ENCODE measurements at regions not wholly inside any gene's neighbourhood (a gene's known extent, or its start where the extent isn't known, plus 50 kb on each side); places are given as distances from the start of the nearest gene placed in this dataset.

GRCh38 chr2:128781166-128781565 is 462.5 kb upstream of the HS6ST1 start:
- TF ChIP-seq, protein P1, sequence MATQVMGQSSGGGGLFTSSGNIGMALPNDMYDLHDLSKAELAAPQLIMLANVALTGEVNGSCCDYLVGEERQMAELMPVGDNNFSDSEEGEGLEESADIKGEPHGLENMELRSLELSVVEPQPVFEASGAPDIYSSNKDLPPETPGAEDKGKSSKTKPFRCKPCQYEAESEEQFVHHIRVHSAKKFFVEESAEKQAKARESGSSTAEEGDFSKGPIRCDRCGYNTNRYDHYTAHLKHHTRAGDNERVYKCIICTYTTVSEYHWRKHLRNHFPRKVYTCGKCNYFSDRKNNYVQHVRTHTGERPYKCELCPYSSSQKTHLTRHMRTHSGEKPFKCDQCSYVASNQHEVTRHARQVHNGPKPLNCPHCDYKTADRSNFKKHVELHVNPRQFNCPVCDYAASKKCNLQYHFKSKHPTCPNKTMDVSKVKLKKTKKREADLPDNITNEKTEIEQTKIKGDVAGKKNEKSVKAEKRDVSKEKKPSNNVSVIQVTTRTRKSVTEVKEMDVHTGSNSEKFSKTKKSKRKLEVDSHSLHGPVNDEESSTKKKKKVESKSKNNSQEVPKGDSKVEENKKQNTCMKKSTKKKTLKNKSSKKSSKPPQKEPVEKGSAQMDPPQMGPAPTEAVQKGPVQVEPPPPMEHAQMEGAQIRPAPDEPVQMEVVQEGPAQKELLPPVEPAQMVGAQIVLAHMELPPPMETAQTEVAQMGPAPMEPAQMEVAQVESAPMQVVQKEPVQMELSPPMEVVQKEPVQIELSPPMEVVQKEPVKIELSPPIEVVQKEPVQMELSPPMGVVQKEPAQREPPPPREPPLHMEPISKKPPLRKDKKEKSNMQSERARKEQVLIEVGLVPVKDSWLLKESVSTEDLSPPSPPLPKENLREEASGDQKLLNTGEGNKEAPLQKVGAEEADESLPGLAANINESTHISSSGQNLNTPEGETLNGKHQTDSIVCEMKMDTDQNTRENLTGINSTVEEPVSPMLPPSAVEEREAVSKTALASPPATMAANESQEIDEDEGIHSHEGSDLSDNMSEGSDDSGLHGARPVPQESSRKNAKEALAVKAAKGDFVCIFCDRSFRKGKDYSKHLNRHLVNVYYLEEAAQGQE (IDR thresholded peaks at IDR 0.05; ENCODE audit: low read depth, low read length) = no peak
- TF ChIP-seq, protein P2, sequence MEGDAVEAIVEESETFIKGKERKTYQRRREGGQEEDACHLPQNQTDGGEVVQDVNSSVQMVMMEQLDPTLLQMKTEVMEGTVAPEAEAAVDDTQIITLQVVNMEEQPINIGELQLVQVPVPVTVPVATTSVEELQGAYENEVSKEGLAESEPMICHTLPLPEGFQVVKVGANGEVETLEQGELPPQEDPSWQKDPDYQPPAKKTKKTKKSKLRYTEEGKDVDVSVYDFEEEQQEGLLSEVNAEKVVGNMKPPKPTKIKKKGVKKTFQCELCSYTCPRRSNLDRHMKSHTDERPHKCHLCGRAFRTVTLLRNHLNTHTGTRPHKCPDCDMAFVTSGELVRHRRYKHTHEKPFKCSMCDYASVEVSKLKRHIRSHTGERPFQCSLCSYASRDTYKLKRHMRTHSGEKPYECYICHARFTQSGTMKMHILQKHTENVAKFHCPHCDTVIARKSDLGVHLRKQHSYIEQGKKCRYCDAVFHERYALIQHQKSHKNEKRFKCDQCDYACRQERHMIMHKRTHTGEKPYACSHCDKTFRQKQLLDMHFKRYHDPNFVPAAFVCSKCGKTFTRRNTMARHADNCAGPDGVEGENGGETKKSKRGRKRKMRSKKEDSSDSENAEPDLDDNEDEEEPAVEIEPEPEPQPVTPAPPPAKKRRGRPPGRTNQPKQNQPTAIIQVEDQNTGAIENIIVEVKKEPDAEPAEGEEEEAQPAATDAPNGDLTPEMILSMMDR (IDR thresholded peaks at IDR 0.05) = no peak
- no peak for TF ChIP-seq MEF2A (IDR thresholded peaks at IDR 0.05; ENCODE audit: borderline replicate concordance, low read depth)
- no peak for TF ChIP-seq GATA2 (CRISPR knock-in tag; IDR thresholded peaks at IDR 0.05)
- no peak for TF ChIP-seq YY1 (IDR thresholded peaks at IDR 0.05; ENCODE audit: low read depth)
- no peak for TF ChIP-seq JUND (IDR thresholded peaks at IDR 0.05)
- TF ChIP-seq, protein P3, sequence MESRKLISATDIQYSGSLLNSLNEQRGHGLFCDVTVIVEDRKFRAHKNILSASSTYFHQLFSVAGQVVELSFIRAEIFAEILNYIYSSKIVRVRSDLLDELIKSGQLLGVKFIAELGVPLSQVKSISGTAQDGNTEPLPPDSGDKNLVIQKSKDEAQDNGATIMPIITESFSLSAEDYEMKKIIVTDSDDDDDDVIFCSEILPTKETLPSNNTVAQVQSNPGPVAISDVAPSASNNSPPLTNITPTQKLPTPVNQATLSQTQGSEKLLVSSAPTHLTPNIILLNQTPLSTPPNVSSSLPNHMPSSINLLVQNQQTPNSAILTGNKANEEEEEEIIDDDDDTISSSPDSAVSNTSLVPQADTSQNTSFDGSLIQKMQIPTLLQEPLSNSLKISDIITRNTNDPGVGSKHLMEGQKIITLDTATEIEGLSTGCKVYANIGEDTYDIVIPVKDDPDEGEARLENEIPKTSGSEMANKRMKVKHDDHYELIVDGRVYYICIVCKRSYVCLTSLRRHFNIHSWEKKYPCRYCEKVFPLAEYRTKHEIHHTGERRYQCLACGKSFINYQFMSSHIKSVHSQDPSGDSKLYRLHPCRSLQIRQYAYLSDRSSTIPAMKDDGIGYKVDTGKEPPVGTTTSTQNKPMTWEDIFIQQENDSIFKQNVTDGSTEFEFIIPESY (IDR thresholded peaks at IDR 0.05; ENCODE audit: borderline replicate concordance, low read depth) = no peak
- no peak for TF ChIP-seq RXRA (IDR thresholded peaks at IDR 0.05; ENCODE audit: borderline replicate concordance, low read depth)
- TF ChIP-seq NFIC (IDR thresholded peaks at IDR 0.05; ENCODE audit: borderline replicate concordance) = no peak
- TF ChIP-seq MAX (IDR thresholded peaks at IDR 0.05; ENCODE audit: low read depth) = no peak
- TF ChIP-seq TAF1 (IDR thresholded peaks at IDR 0.05; ENCODE audit: borderline replicate concordance, low read depth, low read length) = no peak
- no peak for TF ChIP-seq FOXJ3 (CRISPR knock-in tag; IDR thresholded peaks at IDR 0.05)

All from SK-N-SH (cell line).